ENCODE measurements at regions not wholly inside any gene's neighbourhood (a gene's known extent, or its start where the extent isn't known, plus 50 kb on each side); places are given as distances from the start of the nearest gene placed in this dataset.

DNA sequence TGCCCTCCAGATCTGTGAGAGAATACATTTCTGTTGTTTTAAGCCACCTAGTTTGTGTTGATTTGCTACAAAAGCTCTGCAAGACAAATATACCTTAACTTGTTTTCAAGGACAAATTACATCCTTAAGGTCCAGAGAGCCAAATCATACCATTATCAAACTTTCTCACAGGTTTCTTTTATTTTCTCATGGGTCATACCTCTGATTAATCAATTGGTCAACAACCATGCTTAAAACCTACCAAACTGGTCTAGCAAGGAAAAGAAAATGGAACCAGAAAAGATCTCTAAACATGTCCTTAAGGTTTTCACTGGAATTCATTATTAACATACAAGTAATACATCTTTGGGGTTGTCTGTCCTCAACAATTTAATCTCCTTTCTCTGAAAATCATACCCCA is 535.0 kb downstream of the CD83 start:
- TF ChIP-seq POLR2AphosphoS5 (IDR thresholded peaks at IDR 0.05; ENCODE audit: low read depth) (no peak), GABPA (IDR thresholded peaks at IDR 0.05; ENCODE audit: low read depth) (no peak), SPI1 (IDR thresholded peaks at IDR 0.05; ENCODE audit: borderline replicate concordance, low read depth) (no peak)
- TF ChIP-seq, protein P1, sequence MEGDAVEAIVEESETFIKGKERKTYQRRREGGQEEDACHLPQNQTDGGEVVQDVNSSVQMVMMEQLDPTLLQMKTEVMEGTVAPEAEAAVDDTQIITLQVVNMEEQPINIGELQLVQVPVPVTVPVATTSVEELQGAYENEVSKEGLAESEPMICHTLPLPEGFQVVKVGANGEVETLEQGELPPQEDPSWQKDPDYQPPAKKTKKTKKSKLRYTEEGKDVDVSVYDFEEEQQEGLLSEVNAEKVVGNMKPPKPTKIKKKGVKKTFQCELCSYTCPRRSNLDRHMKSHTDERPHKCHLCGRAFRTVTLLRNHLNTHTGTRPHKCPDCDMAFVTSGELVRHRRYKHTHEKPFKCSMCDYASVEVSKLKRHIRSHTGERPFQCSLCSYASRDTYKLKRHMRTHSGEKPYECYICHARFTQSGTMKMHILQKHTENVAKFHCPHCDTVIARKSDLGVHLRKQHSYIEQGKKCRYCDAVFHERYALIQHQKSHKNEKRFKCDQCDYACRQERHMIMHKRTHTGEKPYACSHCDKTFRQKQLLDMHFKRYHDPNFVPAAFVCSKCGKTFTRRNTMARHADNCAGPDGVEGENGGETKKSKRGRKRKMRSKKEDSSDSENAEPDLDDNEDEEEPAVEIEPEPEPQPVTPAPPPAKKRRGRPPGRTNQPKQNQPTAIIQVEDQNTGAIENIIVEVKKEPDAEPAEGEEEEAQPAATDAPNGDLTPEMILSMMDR (IDR thresholded peaks at IDR 0.05; ENCODE audit: insufficient read depth, low read length): no peak
- TF ChIP-seq, protein P2, sequence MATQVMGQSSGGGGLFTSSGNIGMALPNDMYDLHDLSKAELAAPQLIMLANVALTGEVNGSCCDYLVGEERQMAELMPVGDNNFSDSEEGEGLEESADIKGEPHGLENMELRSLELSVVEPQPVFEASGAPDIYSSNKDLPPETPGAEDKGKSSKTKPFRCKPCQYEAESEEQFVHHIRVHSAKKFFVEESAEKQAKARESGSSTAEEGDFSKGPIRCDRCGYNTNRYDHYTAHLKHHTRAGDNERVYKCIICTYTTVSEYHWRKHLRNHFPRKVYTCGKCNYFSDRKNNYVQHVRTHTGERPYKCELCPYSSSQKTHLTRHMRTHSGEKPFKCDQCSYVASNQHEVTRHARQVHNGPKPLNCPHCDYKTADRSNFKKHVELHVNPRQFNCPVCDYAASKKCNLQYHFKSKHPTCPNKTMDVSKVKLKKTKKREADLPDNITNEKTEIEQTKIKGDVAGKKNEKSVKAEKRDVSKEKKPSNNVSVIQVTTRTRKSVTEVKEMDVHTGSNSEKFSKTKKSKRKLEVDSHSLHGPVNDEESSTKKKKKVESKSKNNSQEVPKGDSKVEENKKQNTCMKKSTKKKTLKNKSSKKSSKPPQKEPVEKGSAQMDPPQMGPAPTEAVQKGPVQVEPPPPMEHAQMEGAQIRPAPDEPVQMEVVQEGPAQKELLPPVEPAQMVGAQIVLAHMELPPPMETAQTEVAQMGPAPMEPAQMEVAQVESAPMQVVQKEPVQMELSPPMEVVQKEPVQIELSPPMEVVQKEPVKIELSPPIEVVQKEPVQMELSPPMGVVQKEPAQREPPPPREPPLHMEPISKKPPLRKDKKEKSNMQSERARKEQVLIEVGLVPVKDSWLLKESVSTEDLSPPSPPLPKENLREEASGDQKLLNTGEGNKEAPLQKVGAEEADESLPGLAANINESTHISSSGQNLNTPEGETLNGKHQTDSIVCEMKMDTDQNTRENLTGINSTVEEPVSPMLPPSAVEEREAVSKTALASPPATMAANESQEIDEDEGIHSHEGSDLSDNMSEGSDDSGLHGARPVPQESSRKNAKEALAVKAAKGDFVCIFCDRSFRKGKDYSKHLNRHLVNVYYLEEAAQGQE (IDR thresholded peaks at IDR 0.05; ENCODE audit: insufficient replicate concordance, low read depth): no peak
- Histone ChIP-seq H3K27ac (replicated peaks) (no peak overlapping the region), H3K4me3 (replicated peaks; ENCODE audit: insufficient read depth, low read length) (no peak overlapping the region), H3K27me3 (ENCODE audit: insufficient read depth, poor library complexity, severe bottlenecking) (no peaks in the 10 kb centered on the region)
- DNase-seq (ENCODE audit: low read depth in 1 of 2, low spot score in 1 of 2): no peak

DNA sequence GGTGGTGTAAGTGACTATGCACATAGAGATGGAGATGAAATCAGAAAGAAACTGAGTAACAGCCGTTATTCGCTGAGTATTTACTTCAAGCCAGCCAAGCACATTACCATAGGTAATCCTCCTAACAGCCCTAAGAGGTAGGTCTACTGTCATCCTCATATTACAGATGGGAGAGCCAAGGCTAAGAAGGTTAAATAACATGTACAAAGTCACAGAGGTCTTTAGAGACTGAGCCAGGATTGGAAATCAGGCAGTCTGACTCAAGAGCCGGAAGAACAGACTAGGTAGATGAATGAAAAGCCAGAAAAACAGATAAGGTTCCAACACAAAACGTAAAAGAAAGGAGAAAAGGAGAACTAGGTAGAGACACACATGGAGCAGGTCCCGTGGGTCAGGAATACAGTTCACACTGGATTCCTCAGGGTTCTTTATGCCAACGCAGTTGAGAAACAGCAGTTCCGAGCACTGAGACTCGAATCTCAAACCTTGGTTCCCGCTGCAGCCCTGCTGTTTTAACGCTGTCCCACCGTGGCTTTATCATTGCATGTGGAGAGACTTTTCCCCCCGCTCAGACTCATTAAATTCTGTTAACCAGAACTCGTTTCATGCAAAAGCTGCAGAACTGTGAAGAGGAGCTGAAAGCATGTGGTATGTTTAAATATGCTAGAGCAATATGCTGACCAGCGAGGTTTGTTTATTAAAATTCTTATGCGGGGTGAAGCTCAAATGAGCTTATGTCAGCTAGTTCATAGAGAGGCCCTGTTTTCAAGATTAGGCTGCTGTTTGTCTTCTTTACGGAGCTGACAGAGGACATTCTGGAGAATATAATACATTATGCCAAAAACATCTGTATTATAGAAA is 537.9 kb downstream of the CD83 start:
- no peak overlapping the region for H3K4me3 ChIP-seq (replicated peaks; ENCODE audit: insufficient read depth, low read length)

DNA sequence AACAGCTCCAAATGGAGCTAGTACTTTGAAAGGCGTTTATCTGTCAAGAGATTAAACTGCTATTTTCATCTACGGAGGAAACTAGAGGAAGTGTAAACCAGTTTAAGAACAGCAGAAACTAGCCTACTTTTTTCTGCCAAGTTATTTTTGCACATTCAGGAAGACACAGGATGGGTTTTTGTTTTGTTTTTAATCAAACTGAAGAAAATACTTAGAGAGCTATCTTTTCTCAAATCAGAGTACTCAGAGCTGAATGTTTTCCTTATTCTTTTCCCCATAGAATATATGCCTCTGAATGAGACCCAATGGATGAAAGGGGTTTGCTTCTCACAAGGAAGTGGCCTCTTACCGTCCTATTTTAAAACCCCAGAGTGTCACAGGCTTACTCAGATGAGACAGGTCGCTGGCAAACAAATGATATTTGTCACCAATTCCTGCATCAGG is 538.5 kb downstream of the CD83 start:
- no peak for DNase-seq (ENCODE audit: low read depth in 1 of 2, low spot score in 1 of 2)
- peak; percentile 0; the same call in 1 of the 2 replicates for TF ChIP-seq SPI1 (IDR thresholded peaks at IDR 0.05; ENCODE audit: borderline replicate concordance, low read depth)
- TF ChIP-seq, protein P1 (IDR thresholded peaks at IDR 0.05; ENCODE audit: insufficient read depth, low read length): no peak
- no peak overlapping the region for H3K27ac ChIP-seq (replicated peaks)
- no peak overlapping the region for H3K4me3 ChIP-seq (replicated peaks; ENCODE audit: insufficient read depth, low read length)
- no peaks in the 10 kb centered on the region for H3K27me3 ChIP-seq (ENCODE audit: insufficient read depth, poor library complexity, severe bottlenecking)

More for the DNA sequence above, 537.9 kb downstream of the CD83 start:
- Histone ChIP-seq H3K27ac (replicated peaks) (no peak overlapping the region), H3K27me3 (ENCODE audit: insufficient read depth, poor library complexity, severe bottlenecking) (no peaks in the 10 kb centered on the region)
- TF ChIP-seq, protein P1 (IDR thresholded peaks at IDR 0.05; ENCODE audit: insufficient read depth, low read length): no peak
- TF ChIP-seq SPI1 (IDR thresholded peaks at IDR 0.05; ENCODE audit: borderline replicate concordance, low read depth) (no peak), GABPA (IDR thresholded peaks at IDR 0.05; ENCODE audit: low read depth) (no peak), POLR2AphosphoS5 (IDR thresholded peaks at IDR 0.05; ENCODE audit: low read depth) (no peak)
- TF ChIP-seq, protein P2 (IDR thresholded peaks at IDR 0.05; ENCODE audit: insufficient replicate concordance, low read depth): no peak
- no peak for DNase-seq (ENCODE audit: low read depth in 1 of 2, low spot score in 1 of 2)

Data from HL-60 (cell line).